C4-2B (cell line): ENCODE measurements at regions not wholly inside any gene's neighbourhood (a gene's known extent, or its start where the extent isn't known, plus 50 kb on each side); places are given as distances from the start of the nearest gene placed in this dataset.

Source experiments
- H3K27ac ChIP-seq: fragments of 450-650 bp; 2 replicates; pipeline ENCODE4 v1.5.1; 2017
- CTCF ChIP-seq: fragments of 450-650 bp; conservative IDR thresholded peaks from 2 replicates; pipeline ENCODE4 v1.5.1; 2017; ENCODE audit warnings: mild to moderate bottlenecking
- ZFX ChIP-seq: fragments of 450-650 bp; IDR thresholded peaks from 2 replicates; pipeline ENCODE4 v1.6.1; 2017

- TF ChIP-seq ZFX (no peak), CTCF (no peak)
These were observed 132.9 kb upstream of the ANK3 start for GRCh38 chr10:60522617-60523016.

GRCh38 chr10:60521974-60522405 is 132.3 kb upstream of the ANK3 start:
- no peak overlapping the region for H3K27ac ChIP-seq
- TF ChIP-seq ZFX (no peak), CTCF (no peak)

More at GRCh38 chr10:60522617-60523016, 132.9 kb upstream of the ANK3 start:
- no peak overlapping the region for H3K27ac ChIP-seq

GRCh38 chr10:60518745-60519144 is 129.1 kb upstream of the ANK3 start:
- TF ChIP-seq ZFX (no peak), CTCF (no peak)
- no peak overlapping the region for H3K27ac ChIP-seq

- no peak overlapping the region for H3K27ac ChIP-seq
- no peak for TF ChIP-seq CTCF
- no peak for TF ChIP-seq ZFX
These were observed 128.1 kb upstream of the ANK3 start for GRCh38 chr10:60517805-60518204.

GRCh38 chr10:60513281-60513680 is 123.6 kb upstream of the ANK3 start:
- TF ChIP-seq CTCF (no peak), ZFX (no peak)

GRCh38 chr10:60511477-60512229 is 122.0 kb upstream of the ANK3 start:
- TF ChIP-seq CTCF (no peak), ZFX (no peak)
- no peak overlapping the region for H3K27ac ChIP-seq

More at GRCh38 chr10:60513281-60513680, 123.6 kb upstream of the ANK3 start:
- H3K27ac ChIP-seq = no peak overlapping the region

DNA sequence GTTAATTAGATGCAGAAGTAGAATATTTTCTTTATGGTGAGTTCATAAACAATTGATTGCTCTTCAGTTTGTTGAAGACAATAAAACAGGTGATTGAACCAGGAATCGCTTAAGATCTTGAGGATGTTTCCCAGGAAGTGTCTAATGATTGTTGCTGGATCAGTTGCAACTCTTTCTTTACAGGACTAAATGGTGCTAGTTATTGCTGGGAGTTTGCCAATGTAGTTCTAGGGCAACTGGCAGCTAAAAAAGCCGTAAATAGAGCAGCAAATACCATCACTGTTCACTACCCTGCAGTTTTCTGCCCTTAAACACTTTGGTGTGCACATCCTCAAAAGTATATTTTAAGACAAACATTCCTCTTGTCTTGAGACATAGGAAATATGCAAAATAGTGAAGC is 119.2 kb upstream of the ANK3 start:
- no peak overlapping the region for H3K27ac ChIP-seq
- TF ChIP-seq CTCF (no peak), ZFX (no peak)
